ENCODE measurements at regions not wholly inside any gene's neighbourhood (a gene's known extent, or its start where the extent isn't known, plus 50 kb on each side); places are given as distances from the start of the nearest gene placed in this dataset.

DNA sequence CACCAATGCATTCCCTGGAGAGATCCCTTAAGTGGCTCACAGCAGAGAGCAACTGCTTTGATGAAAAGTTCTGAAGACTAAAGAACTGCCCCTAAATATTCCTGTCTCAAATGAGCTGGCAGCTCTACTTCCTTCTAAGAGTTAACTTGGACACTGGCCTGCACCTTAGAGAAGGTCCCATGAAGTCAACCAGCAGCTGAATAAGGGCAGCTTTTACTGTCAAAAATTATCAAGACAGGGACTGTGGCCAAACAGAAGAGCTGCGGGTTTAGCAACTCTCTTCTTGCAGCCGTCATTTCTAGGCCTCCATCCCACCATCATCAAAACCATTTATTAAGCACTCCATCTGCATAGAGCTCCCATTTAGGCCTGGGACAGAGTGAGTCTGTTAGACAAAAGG is 491.1 kb upstream of the TSHZ3 start:
- TF ChIP-seq, protein P1, sequence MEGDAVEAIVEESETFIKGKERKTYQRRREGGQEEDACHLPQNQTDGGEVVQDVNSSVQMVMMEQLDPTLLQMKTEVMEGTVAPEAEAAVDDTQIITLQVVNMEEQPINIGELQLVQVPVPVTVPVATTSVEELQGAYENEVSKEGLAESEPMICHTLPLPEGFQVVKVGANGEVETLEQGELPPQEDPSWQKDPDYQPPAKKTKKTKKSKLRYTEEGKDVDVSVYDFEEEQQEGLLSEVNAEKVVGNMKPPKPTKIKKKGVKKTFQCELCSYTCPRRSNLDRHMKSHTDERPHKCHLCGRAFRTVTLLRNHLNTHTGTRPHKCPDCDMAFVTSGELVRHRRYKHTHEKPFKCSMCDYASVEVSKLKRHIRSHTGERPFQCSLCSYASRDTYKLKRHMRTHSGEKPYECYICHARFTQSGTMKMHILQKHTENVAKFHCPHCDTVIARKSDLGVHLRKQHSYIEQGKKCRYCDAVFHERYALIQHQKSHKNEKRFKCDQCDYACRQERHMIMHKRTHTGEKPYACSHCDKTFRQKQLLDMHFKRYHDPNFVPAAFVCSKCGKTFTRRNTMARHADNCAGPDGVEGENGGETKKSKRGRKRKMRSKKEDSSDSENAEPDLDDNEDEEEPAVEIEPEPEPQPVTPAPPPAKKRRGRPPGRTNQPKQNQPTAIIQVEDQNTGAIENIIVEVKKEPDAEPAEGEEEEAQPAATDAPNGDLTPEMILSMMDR (conservative IDR thresholded peaks at IDR 0.05) = no peak
- no peak for TF ChIP-seq ZFX (IDR thresholded peaks at IDR 0.05)
- H3K27ac ChIP-seq = no peak overlapping the region

DNA sequence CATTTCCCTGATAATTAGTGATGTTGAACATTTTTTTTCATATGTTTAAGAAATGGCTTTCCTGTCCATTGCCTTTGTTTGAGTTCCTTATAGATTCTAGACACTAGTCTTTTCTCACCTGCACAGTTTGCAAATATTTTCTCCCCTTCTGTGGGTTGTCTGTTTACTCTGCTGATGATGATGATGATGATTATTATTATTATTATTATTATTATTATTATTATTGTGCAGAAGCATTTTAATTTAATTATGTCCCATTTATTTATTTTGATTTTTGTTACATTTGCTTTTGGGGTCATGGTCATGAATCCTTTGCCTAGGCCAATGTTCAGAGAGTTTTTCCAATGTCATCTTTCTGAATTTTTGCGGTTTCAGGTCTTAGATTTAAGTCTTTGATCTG is 492.5 kb upstream of the TSHZ3 start:
- TF ChIP-seq ZFX (IDR thresholded peaks at IDR 0.05) = no peak
- TF ChIP-seq, protein P1 (conservative IDR thresholded peaks at IDR 0.05) = no peak

DNA sequence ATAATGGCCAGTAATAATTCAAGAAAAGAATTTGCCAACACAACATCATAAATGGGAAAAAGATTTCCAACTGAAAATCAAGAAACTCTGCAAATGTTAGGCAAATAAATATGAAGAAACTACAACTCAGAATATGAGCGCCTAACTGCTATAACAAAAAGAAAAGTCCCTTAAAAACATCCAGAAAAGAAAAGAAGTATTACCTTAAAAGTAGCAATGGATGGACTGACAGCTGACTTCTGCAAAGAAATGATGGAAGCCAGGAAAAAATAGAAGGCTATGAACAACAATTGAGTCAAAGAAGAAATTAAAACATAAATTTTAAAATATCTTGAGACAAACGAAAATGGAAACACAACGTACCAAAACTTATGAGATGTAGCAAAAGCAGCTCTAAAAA is 482.3 kb upstream of the ZNF507 start:
- H3K27ac ChIP-seq = no peak overlapping the region
- TF ChIP-seq, protein P1 (conservative IDR thresholded peaks at IDR 0.05) = no peak
- TF ChIP-seq ZFX (IDR thresholded peaks at IDR 0.05) = no peak

More for the DNA sequence above, 492.5 kb upstream of the TSHZ3 start:
- H3K27ac ChIP-seq = no peak overlapping the region

DNA sequence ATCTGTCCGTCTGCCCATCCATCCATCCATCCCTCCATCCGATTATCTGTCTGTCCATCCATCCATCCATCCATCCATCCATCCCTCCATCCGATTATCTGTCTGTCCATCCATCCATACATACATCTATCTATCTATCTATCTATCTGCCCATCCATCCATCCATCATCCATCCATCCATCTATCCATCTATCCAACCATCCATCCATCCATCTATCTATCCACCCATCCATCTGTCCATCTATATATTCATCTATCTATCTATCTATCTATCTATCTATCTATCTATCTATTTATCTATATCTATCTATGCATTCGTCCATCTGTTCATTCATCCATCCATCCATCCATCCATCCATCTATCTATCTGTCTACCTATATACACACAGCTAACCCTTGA is 471.1 kb upstream of the ZNF507 start:
- no peak overlapping the region for H3K27ac ChIP-seq
- TF ChIP-seq ZFX (IDR thresholded peaks at IDR 0.05) = no peak
- TF ChIP-seq, protein P1 (conservative IDR thresholded peaks at IDR 0.05) = no peak

DNA sequence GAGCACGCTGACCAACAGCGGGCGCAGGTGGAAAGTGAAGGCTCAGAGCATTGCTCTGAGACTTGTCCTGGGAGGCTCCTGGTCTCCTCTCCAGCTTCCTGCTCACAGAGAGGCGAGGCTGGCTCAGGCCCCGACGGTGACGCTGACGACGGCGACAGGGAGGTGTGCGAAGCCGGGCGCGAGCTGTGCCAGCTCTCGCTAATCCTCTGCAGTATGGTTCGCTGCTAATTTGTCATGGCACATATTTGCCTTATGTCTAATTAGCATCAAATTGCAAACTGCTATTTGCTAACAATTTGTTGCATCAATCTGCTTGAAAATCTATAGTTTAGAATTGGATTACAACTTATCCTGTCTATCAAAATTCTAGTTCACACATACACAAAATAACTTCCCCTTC is 469.8 kb upstream of the ZNF507 start:
- TF ChIP-seq, protein P1 (conservative IDR thresholded peaks at IDR 0.05) = no peak
- no peak for TF ChIP-seq ZFX (IDR thresholded peaks at IDR 0.05)

DNA sequence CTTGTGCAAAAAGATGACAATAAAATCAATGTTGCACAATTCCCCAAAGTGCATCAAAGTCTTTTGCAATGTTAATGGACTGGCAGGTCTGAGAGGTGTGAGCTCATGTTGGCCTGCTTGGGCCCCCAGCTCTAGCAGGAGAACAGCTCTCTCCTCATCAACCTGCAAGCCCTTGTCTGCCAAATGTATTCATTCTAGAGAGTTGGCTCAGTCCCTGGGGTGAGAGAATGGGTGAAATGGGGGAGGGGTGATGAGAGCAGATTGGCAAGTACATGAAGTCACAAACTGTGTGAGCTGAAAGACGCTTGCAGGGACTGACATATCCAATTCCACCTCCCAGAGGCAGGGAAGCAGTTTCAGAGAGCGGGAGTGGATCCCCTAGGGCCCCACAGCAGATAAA is 465.1 kb upstream of the ZNF507 start:
- H3K27ac ChIP-seq = no peak overlapping the region
- TF ChIP-seq, protein P1 (conservative IDR thresholded peaks at IDR 0.05) = no peak
- TF ChIP-seq ZFX (IDR thresholded peaks at IDR 0.05) = no peak

More for the DNA sequence above, 469.8 kb upstream of the ZNF507 start:
- no peak overlapping the region for H3K27ac ChIP-seq

DNA sequence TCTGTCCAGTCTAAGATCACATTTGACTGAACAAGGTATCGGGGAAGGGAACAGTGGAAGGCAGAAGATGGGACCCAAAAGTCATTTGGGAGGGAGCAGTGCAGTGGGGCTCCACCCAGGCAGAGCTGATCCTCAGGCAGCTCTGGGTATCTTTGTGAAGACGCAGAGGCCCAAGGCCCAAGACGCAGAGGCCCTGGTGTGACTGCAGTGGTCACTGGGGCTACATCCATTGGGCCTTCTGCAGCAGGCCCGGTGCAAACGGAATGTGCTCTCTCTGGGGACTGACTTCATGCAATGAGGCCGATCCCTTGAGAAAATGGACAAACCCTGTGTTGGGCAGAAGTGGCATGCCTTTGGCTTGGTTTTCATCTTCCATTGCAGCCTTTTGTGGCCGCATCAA is 463.4 kb upstream of the ZNF507 start:
- no peak overlapping the region for H3K27ac ChIP-seq
- TF ChIP-seq, protein P1 (conservative IDR thresholded peaks at IDR 0.05) = no peak
- TF ChIP-seq ZFX (IDR thresholded peaks at IDR 0.05) = no peak

All from C4-2B (cell line).